HCEC 1CT (cell line): ENCODE measurements at regions not wholly inside any gene's neighbourhood (a gene's known extent, or its start where the extent isn't known, plus 50 kb on each side); places are given as distances from the start of the nearest gene placed in this dataset.
"Not testable (repeated sequence)": the region's sequence is repeated elsewhere in the genome, so short reads cannot be mapped to it uniquely, and the experiment has no call there.

Experiments used
- DNase-seq: peaks from one replicate; pipeline ENCODE4 v3.0.0-alpha.2; 2017

DNA sequence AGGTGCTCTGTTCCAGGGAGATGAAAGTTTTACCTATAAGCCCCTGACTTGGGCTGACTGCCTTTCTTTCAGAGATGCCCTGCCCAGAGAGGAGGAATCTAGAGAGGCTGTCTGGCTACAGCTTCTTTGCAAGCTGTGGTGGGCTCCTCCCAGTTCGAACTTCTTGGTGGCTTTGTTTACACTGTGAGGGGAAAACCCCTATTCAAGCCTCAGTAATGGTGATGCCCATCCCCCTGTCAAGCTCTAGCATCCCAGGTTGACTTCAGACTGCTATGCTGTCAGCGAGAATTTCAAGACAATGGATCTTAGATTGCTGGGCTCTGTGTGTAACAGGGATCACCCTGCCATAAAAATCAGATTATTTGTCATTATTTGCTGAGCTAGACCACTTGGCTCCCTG is 377.6 kb downstream of the FLRT2 start:
- no peak for DNase-seq

DNA sequence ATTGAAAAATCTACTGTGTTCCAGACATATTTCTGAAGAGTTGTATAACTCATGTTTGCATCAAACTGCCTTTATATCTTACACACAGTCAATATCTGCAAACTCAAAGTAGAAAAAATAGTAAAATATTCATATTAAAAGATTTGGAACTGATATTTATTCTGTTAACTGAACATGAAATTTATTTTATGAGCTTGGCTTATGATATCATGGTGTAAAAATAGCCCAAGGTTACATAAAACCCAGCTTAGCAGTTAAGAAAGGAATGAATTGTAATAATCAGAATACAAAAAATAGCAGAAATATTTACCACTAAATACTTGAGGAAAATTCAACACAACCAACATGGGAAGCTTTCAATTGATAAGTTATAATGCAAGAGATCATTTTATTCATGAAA is 367.9 kb downstream of the FLRT2 start:
- no peak for DNase-seq

DNA sequence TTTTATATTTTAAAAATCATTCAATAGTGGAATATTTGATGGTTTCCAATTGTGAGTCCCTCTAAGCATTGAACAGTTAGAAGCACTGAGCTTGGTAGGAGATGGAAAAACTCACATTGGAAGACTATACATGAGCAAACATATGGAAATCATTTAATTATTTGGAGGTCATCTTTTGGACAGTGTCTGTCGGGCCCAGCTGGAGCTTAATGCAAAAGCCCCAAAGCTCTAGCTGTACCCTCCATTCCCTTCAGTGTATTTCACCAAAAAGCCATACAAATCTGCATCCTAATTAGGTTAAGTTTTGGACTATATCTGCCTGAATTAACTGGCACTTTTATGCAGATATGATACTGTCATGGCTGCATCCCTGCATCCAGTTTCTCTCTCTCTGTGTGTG is 365.7 kb downstream of the FLRT2 start:
- DNase-seq: no peak

DNA sequence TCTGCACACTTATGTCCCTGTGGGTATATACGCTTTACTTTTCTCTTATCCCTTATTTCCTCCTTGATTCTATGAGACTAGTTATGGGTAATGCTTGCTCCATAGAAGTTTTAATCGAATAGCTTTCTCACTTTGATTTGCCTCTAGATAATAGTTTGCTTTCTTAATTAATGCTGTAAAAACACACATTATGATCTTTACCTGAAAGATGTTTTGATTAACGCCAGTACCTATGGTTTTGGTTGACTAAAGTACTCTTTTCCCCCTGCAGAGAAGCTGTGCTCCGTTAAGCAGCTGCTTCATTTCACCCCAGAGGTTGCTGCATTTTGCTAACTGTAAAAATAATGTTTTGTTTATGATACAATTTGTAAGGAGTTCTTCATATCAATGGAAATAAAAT is 362.3 kb downstream of the FLRT2 start:
- no peak for DNase-seq

DNA sequence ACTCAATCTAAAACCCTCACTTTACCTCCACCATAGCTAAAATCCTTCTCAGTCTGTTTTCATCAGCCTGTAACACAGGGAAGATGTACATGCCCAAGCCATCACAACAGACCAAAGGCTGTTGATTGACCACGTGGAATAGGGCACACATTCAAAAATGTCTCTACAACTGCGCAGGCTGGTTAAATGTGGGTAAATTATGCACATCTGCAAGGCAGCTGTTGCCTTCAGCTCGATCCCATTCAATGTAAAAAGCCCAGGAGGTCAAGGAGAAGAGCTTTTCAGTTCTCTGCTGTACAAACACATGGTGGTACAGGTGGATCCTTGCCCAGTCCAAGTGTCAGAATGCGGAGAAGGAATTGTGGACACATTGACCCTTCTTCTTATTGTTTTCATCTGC is 354.0 kb downstream of the FLRT2 start:
- DNase-seq: no peak

DNA sequence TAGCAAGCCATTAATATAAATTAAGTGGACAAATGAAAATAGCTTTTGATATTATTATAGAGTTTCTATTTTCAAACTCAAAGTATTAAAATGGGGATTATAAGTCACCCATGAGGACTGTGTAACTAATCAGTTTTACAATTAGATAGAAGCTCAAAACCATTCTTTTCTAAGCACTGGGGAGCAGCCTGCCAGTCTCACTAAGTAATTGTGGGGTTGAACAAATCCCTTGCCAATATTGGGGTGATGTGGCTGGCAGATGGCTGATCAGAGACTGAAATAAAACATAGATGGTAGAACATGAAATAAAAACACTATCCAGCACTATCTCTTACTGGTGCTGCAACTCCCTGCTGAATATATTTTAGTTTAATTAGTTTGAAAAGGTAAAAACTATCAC is 353.2 kb downstream of the FLRT2 start:
- no peak for DNase-seq

DNA sequence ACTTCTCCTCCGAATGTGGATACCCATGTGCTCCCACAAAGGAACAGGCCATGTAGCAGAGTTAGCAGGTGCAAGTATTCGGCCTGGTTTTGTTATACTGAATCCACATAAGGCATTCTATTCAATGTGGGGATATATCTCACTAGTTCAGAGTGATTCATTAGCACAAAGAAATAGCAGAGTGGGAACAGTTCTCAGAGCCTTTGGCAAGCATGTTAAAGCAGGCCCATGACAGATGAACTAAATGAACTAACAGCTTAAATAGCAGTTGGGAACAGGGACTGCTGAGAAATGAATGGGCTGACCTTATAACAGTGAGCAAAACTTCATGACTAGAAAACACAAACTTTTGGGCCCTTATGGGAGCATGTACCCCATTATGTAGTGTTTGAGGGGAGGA is 352.0 kb downstream of the FLRT2 start:
- no peak for DNase-seq

DNA sequence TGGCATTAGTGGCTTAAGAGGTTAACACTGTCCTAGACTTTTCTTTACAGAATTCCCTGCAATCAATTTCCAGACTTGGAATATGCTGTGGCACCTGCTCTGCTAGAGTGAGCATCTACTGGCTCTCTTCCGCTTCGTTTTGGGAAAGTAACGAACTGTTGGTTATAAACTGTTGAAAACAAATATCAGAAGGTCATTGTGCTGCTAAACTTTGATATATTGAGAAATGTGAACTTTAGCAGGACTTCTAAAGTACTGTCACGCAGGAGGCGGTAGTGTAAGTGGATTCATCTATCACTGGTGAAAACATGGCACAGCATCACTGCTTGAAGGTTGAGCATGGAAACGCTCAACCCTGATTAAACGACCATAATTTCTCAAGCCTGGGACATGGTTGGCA is 348.9 kb downstream of the FLRT2 start:
- no peak for DNase-seq

DNA sequence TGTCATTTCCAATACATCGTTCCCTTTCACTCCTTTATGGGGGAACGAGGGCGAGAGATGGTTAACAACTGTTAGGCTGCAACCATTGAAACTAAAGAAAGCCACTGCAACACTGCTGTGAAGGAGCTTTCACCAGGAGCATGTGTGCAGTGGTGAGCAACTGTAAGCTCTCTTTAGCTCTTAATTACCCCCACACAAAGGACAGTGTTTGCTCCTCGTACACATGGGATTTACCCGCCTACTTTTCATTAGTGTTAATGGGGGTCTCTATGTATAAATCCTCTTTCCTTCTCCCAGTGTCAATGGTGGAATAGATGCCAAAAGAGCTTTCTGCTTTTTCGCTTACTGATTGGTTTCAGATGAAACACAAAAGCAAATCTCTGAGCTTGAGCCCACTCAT is 343.1 kb downstream of the FLRT2 start:
- no peak for DNase-seq

DNA sequence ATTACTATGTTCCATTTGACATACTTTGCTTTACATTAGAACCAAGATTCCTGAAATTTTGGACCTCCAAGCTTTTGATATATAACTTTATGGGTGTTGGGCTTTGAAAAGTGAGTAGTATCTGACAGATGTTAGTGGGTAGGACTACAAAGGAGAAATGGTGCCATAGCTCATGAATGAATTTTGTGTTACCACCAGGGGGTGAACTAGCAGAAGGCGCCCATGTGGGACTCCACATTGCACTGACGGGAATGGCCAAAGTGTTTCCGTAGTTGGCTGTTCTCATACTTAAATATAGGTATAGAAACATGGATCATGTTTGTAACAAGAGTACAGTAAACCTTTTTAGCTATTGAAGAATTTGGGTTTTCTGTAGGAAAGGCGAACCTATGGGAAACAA is 337.5 kb downstream of the FLRT2 start:
- DNase-seq: peak; percentile 1

DNA sequence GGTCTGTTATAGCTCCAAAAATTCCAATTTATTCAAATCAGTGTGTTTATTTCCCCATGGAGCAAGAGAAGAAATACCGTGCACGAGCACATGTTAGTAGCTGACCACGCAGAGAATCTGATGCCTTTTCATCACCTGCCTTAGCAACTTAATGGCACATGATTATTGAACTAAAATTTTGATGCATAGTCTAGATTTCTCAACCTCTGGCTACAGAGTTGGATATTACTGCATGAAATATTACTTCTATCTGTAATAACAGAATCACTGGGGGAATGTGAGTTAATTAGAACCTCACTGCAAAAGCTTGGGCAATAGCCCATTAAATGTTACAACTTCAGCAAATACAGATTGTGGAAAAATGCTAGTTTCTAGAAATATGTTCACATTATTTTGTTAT is 335.8 kb downstream of the FLRT2 start:
- DNase-seq: no peak

DNA sequence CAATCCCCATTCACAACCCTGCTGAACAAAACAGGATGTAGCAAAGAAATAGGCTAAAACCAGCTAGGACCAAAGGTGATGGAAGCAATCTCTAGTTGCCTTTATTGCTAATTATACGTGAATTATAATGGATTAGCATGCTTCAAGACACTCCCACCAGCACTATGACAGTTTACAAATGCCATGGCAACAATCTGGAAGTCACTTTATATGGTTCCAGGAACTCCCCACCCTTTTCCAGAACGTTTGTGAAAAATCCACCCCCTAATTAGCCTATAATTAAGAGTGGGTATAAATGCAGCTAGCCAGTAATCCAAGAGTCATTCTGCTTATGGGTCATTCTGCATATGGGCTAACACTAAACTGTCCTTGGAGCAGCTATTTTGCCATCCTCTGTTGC is 328.7 kb downstream of the FLRT2 start:
- DNase-seq: no peak

DNA sequence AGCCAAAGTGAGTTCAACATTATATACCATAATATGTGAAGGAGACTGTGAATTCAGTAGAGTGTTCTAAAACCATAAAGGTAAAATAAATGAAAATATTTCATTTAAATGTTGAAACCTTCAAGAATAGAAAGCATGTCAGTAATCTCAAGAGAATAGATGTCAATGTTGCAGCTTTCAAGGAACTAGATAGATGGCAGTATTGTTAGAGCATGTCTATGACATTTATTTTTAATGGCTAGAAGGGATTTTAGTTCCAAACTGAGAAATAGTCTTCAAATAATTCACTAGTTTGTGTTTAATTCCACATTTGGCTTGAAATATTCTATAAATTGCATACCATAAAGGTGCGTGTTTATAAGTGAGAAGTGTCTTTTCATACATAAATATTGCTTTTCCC is 326.5 kb downstream of the FLRT2 start:
- peak; percentile 9 for DNase-seq

DNA sequence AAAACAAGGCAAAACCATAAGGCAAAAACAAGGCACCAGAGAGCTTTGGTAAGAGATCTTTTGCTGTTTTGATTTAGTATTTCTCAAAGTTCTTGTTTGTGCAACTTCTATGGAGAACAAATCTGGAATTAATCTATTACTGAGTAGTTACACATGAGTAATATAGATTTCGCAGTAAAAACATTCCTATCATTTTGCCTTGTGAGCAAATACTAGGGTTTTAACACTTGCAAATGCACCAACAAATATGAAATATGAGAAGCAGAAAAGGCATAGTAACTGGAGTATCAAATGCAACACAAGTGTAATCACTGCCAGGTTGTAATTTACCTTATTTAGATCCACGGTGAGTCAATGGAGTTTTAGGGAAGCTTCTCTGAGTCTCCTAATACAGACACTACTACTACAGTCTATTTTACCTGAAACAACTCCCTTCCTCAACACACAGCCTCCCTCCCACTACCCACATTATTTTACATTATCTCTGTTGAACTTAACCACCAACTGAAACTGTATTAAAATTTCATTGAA is 324.1 kb downstream of the FLRT2 start:
- DNase-seq: peak; percentile 48

DNA sequence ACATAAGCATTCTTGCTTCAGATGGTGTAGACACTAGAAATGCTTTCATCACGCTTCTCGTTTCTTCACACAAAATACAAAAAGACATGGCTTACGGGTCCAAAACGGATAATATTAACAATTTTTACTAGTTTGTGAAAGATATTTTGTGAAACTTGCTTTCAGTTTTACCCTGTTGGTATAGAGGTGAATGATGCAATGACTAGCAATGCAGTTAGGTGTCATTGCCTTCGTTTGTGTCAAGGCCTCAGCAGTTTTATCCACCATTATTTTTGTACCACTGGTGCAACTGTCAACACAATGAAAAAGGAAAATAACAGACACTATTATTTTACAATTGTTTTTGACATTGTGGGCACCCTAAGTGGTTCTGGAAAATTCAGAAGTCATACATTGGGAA is 323.0 kb downstream of the FLRT2 start:
- no peak for DNase-seq

DNA sequence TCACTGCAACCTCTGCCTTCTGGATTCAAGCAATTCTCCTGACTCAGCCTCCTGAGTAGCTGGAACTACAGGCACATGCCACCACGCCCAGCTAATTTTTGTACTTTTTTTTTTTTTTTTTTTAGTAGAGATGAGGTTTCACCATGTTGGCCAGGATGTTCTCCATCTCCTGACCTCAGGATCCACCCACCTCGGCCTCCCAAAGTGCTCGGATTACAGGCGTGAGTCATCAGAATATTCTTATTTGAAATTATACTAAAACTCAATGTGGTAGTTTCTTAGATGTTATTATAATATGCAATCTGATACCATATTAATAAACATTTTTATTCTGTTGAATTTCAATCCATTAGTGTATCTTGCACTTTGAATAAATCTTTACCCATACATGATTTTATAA is 322.2 kb downstream of the FLRT2 start:
- peak; percentile 35 for DNase-seq

DNA sequence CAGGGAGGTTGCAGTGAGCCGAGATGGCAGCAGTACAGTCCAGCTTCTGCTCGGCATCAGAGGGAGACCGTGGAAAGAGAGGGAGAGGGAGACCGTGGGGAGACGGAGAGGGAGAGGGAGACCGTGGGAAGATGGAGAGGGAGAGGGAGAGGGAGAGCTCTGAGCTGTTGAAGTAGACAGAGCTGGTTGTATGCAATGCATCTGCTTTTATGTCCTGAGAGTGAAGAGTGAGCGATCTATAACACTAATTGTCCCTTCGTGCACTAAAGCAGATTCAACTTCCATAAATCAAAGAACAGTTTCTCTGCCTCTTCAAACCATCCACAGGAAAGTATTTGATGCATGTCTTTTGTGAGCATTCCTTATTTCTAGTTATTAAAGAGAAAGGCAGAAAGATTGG is 300.6 kb downstream of the FLRT2 start:
- not testable (repeated sequence) for DNase-seq

DNA sequence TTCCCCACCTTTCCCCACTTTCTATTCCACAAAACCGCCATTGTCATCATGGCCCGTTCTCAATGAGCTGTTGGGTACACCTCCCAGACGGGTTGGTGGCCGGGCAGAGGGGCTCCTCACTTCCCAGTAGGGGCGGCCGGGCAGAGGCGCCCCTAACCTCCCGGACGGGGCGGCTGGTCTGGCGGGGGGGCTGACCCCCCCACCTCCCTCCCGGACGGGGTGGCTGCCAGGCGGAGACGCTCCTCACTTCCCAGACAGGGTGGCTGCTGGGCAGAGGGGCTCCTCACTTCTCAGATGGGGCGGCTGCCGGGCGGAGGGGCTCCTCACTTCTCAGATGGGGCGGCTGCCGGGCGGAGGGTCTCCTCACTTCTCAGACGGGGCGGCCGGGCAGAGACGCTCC is 299.7 kb downstream of the FLRT2 start:
- not testable (repeated sequence) for DNase-seq

DNA sequence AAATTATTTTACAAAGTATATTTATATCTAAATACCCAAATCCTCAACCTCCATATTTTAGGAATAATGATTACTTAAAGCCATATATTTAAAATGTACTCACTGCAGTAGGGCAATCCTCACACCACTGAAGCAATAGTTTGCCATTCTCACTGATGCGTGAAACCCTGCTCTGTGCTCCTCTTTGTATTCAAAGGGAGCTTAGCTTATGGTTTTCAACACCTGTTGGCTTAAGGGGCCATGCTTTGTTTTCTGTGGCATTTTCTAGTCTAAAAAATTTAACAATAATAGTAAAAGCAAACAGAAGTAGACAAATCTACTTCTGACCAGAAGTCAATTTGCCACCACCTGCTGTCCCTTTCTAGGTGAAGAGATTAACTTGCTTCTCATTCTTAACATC is 294.6 kb downstream of the FLRT2 start:
- no peak for DNase-seq

DNA sequence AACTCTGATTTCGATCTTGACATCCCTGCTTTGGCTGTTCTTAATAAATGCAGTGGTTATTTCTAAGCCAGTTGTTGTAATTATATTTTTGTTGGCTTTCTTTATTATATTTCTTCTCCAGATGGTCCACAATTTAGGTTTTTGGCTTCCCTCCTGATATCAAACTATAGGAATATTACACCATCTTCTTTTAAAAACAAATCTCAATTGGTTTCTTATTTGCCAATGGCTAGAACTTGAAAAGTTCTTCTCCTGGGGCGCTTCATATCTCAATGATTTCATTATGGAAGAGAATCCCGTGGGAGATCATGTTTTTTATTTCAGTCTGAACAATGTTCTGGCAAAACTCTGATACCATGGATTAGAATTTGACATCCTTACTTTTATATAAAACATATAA is 292.3 kb downstream of the FLRT2 start:
- DNase-seq: no peak

DNA sequence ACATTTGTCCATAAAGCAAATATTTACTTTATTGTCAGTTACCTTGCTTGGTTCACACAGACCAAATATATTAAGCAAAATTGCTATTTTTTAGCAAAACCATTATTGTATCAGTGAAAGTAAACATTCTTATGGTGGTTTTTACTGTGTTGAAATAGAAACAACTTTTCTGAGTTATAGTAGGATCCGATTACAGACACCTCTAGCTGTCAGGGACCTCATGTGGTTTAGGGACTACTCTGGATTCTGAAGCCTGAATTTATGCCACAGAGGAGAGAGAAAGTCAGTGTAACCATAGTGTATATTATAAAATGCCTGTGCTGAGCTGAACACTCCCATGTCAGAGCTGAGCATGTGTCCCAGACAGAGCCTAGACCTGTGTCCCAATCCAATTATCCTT is 287.5 kb downstream of the FLRT2 start:
- DNase-seq: no peak

DNA sequence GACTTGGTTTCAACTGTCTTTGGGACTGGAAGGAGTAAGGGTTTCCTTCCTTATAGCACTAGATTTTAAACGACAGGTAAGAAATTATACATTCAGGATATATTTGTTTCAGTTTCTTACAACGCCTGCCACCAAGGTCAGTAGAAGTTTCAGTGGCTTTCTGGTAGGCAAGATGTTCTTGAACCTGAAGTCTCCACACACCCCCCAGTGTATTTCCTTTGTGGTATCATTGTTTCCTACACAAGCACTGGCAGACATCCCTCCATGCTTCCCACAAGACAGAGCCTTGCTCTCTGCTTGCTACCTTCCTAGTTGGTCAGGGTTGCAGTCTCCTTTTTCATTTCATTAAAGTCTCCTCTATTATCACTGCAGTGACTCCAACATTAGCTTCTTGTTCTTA is 283.1 kb downstream of the FLRT2 start:
- no peak for DNase-seq

DNA sequence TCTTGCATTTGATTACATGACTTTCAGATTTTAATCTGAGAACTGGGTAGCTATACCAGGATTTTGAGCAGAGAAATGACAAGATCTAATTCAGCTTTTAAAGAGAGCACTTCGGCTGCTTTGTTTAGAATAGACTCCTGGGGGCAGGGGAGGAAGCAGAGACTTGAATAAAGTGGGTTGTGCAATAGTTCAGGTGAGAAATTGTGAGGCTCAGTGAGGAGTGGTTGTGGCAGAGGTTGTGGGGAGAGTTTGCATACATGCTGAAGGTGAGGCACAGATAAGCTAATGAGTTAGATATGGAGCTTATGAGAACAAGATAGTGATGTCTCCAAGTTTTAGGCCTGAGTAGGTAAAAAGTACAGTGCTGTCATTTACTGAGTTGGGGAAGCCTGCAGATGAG is 281.4 kb downstream of the FLRT2 start:
- no peak for DNase-seq

DNA sequence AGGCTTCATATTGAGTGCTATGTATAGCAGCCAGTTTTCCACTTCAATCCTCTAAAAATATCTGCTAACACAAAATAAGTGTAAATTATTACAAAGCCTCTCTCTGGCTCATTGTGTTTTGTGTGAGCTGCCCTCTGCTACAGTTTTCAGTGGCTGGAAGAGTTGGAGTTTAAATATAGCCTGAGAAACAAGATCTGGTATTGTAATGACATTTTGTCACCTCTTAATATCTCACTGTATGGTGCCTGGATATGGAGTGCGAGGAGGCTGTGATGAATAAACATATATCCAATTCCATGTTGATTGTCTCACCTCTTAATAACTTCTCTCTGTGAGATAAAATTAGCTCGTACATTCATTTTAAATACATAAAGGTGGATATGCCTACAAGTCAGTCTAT is 269.7 kb downstream of the FLRT2 start:
- DNase-seq: no peak

DNA sequence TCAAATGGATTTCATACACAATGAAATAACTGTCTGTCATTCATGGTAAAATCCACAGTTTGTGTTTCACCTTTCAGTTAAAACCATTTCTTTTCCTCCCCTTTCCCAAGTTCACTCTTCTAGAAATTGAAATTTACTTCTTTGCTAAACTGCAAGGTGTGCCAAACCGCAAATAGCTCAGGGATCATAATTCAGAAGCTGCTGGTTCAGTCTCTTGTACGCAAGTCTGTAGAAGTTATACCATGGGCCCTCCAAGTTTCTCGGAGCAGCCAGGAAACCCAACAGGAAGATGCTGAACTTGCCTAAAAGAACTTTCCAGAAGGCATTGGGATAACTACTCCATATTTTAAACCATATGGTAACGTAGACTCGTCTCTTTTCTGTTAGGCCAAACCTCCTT is 268.9 kb downstream of the FLRT2 start:
- DNase-seq: no peak

DNA sequence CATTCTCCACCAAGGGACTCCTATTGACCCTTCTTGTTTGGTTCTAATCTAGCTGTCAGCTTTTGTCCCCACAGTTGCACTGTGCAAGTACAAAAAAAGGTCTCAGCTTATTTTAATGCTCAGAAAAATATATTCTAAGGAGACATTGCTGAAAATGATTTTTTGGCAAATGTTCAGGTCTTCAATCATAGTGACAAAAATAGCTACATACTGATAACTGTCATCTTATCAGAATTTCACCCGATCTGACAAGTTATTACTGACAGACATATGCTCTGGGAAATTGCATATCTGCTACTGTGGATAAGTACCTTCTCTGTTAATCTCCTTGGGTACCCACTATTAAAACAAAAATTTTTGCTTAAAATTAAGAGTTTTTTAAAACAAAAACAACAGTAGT is 263.6 kb downstream of the FLRT2 start:
- no peak for DNase-seq
